Stimulated activated CD8-positive, alpha-beta memory T cell treated with anti-CD3 and anti-CD28 coated beads, Interleukin-15, amount 100 ng/mL, for 1 hour (primary cell): ENCODE measurements at regions not wholly inside any gene's neighbourhood (a gene's known extent, or its start where the extent isn't known, plus 50 kb on each side); places are given as distances from the start of the nearest gene placed in this dataset.
"Not testable (repeated sequence)": the region's sequence is repeated elsewhere in the genome, so short reads cannot be mapped to it uniquely, and the experiment has no call there.

Experiments
- DNase-seq: peaks from one replicate; pipeline ENCODE4 v3.0.0-alpha.2; 2020; ENCODE audit warnings: low read depth

DNA sequence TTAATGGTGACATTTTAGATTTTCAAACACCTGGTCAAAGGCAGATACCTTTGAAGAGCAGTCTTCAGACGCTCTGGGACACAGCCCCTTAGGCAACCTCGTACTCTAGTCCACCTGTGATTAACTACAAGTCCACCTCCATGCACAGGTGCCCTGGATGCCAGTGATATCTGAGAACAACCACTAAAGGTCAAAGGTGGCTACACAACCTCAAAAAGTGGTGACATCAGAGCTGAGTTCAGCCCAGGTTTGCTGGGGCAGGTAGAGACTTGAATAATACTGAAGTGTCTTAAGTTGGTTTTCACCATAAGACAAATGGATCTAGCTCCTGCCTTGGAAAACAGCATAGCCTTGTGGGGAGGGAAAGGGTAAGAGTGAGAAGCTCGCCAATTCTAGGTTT, 143.4 kb upstream of the ADO start:
- no peak for DNase-seq

- no peak for DNase-seq
Measured at GRCh38 chr10:62662486-62662885, 142.0 kb upstream of the ADO start.

- no peak for DNase-seq
Measured at GRCh38 chr10:62665771-62666170, 138.7 kb upstream of the ADO start.

- DNase-seq = no peak
Measured at GRCh38 chr10:62666275-62666674, 138.2 kb upstream of the ADO start.

- DNase-seq = no peak
Measured at GRCh38 chr10:62669341-62669740, 135.2 kb upstream of the ADO start.

DNA sequence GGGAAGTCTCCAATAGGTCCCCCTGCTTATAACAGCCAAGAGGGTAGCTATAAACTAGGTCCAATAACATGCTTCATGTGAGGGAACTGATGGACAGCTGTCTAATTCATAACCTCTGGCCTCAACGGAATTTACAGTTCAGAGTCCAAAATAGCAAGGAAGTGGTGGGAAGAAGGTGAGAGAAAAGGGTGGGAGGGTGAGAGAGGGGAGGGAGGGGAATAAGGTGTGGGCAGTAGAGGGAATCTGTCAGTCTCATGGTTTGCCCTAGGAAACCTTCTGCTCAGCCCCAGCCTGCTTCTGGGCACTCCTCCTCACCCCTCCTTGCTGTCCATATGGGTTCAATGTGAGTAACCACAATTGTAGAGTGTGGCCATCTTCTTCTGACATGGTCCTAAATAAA, 133.4 kb upstream of the ADO start:
- no peak for DNase-seq

GRCh38 chr10:62681211-62681940, 123.1 kb upstream of the ADO start:
- DNase-seq = peak; percentile 15

DNA sequence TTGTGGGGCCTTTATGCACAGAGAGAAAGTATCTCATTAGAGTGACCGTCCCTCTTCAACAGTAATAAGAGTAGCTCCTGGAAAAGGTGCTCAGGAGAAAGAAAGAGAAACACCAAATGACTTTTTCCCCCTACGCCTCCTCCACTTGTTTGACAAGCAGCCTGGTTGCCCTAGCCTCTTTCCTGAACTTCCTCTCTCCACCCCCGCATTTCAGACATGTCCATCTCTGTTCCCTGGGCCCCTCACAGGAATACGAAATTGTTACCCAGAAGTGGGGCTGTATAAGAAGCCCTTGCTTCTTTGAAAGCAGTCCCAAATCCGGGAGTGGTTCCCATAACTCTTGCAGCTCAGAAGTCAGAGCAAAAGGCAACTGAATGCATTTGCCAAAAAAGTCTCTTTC, 119.6 kb upstream of the ADO start:
- no peak for DNase-seq

GRCh38 chr10:62687230-62687748, 117.2 kb upstream of the ADO start:
- no peak for DNase-seq

DNA sequence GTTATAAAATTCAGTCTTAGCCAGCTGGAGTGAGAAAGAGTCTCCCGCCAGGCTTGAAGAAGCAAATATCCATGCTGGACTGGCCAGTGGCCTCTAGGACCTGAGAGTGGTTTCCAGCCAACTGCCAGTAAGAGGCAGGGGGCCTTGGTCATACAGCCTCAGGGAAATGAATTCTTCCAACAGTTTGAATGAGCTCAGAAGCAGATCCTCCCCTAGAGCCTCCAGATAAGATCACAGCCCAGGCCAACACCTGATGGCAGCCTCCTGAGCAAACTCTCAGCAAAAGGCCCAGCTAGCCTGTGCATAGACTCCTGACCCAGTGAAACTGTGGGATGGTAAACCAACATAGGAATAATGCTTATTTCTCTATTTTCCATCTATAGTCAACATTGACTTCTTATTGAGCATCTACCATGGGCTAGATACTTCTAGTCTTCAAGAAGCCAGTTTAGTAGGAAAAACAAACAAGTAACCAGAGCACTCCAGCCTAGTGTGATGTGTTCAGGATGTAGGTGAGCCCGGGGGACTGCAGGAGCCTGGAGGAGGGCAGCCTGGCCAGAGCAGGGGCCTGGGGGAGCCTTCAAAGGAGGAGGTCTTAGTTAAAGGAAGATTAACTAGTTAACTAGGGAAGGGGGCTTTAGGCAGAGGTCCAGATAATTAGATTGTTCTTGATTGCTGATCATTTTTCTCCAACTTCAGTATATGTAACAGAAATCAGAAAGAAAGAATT, 115.4 kb upstream of the ADO start:
- DNase-seq = no peak

GRCh38 chr10:62689712-62690111, 114.8 kb upstream of the ADO start:
- DNase-seq = no peak

- no peak for DNase-seq
Measured at GRCh38 chr10:62690703-62691102, 113.8 kb upstream of the ADO start.

DNA sequence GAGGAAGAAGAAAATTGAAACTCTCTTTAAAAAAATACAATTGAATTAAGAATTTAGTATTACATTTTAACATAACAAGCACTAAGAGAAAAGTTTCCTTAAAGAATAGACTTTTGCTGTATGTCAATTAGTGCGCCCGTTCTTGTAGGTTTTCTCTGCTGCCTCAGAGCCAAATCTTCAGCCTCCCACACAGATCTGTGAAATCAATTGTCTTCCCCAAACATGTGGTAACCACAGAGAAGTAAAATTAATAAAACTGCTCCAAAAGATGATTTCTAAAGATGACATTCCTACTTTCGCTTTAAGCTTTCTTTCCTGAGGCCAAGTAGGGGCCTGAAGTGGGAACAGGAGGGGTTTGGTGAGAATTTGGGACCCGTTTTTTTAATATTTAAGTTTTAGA, 113.2 kb upstream of the ADO start:
- DNase-seq = no peak

- no peak for DNase-seq
Measured at GRCh38 chr10:62692085-62692484, 112.4 kb upstream of the ADO start.

DNA sequence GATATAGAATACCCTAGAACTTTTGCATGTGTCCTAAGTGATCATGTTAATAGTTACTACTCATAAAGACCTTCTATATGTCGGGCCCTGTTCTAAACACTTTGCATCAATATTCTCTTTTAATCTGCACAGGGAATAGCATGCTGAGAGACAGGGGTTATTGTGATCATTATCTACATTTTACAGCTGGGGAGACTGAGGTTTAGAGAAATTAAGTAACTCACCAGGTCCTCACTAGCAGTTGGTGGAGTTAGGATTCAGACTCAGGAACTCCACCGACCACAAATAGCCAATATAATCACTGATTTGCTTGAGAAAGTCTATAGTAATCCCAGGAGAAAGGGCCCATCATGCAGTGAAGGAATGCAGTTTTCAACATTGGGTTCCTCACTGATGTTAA, 111.2 kb upstream of the ADO start:
- DNase-seq = no peak

DNA sequence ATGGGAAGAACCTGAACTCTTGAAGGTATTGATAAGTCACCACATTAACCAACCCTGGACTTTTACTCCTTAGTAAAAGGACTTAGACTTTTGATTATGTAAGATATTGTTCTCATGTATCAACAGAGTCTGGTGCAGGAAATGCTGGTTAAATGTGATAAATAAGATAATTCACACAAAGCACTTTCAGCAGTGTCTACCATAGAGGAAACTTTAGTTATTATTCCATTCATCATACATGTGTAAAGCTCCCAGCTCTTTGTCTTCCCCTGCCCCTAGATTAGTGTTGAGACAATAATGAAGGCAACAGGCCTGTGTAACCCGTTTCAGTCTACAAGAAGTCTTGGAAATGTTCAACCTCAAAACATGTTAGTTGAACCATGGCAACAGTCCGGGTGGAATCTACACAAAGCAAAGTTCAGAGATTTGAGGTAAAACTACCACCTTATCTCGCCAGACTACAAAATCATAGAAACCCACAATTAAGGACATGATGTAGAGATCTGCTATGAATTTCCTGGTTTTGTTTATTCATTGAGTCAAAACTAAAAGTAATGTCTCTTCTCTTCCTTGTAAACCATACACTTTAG, 109.9 kb upstream of the ADO start:
- no peak for DNase-seq

DNA sequence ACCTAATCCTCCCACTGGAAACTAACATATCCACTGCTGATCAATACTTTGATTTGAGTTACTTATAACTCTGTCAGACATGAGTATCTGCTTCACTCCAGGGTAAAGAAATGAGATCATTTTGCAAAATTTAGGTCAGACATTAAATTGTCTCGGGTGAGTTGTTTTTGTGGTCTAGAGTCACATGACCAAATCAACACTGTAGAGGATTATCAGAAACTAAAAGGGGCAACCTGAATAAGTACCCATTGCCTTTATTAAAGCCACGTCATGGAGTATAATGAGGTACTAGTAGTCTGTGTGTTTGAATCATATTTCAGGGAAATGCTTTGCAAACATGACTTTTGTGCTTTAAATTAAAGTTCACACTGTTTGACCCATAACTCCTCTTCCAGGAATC, 107.7 kb upstream of the ADO start:
- DNase-seq = no peak

- DNase-seq = no peak
Measured at GRCh38 chr10:62699148-62699547, 105.4 kb upstream of the ADO start.

DNA sequence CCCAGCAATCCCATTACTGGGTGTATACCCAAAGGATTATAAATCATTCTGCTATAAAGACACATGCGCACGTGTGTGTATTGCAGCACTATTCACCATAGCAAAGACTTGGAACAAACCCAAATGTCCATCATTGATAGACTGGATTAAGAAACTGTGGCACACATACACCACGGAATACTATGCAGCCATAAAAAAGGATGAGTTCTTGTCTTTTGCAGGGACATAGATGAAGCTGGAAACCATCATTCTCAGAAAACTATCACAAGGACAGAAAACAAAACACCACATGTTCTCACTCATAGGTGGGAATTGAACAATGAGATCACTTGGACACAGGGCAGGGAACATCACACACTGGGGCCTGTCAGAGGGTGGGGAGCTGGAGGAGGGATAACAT, 100.4 kb upstream of the ADO start:
- DNase-seq = not testable (repeated sequence)

GRCh38 chr10:62705789-62706188, 98.7 kb upstream of the ADO start:
- no peak for DNase-seq

GRCh38 chr10:62707810-62708209, 96.7 kb upstream of the ADO start:
- no peak for DNase-seq

DNA sequence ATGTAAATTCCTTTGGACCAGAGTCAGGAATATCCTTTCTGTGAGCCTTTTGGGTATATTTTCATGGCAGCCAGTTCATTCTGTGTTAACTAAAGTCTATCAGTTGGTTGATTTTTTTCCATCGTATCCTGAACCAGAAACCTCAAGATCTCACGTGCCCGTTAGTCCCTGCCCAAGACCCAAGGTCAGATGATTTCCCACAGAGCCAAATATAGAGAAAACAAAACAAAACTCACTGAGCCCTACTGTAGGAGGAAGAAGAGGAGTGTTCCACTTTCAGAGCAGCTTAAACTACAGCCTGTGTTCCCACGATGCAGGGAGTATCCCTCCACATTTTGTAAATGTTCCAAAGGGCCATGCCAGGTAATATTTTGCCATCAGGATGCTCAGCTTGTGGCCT, 96.0 kb upstream of the ADO start:
- no peak for DNase-seq

DNA sequence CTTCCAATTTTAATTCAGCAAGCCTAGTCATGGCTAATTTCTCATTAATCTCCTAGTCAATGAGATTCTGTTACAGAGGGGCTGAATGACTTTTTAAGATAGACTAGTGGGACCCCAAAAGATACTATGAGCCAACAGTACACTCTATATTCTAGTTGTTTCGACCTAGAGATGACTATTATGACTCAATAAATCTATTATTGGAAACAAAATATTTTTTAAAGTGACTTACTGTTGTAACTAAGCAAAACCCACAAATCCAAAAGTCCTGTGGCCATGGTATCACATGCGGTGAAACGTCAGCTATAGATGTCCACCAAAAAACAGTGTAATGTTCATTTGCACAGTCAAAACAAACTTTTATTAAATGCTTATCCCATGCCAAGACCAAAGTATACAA, 95.3 kb upstream of the ADO start:
- DNase-seq = no peak
